ENCODE measurements at regions not wholly inside any gene's neighbourhood (a gene's known extent, or its start where the extent isn't known, plus 50 kb on each side); places are given as distances from the start of the nearest gene placed in this dataset.

DNA sequence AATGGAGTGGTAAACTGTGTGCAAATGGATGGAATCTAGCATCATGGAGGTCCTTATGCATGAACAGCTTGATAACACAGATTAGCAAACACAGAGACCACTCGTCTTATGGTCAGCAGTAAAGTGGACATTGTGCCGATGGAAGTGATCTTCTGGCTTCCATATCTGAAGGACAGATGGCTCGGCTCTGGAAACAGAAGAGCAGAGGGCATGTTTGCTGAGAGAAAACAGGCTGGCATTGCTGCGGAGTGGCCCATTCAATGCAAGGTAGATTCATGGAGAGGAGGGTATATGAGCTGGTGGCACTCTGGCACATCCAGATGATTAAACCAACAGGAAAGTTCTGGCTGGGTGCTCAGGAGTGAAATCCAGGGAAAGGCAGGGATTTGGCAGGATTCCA lies 513.2 kb downstream of the DIRAS2 start:
- no peak overlapping the region for H4K5ac ChIP-seq (ENCODE audit: insufficient read length, low read depth, low read length)
- no peak overlapping the region for H3K4me3 ChIP-seq (ENCODE audit: extremely low read depth in 1 of 4, insufficient read depth in 2 of 4, low read depth in 3 of 4, low read length in 4 of 4)
- H3K9ac ChIP-seq (replicated peaks in 1 of 4; ENCODE audit: extremely low read depth in 1 of 4, low read depth in 3 of 4, low read length in 3 of 4) = no peak overlapping the region
- no peak overlapping the region for H2BK15ac ChIP-seq (ENCODE audit: low read length)
- no peak overlapping the region for H2BK20ac ChIP-seq (ENCODE audit: low read length)
- H3K79me1 ChIP-seq (ENCODE audit: low read depth, low read length) = no peaks in the 10 kb centered on the region
- no peak overlapping the region for H2BK120ac ChIP-seq (replicated peaks; ENCODE audit: low read depth, low read length)
- H4K91ac ChIP-seq (replicated peaks; ENCODE audit: insufficient read length, low read length) = no peak overlapping the region
- H3K27ac ChIP-seq (ENCODE audit: low read depth, low read length) = no peak overlapping the region
- no peak overlapping the region for H2AFZ ChIP-seq (ENCODE audit: low read length)
- no peaks in the 10 kb centered on the region for H4K20me1 ChIP-seq (replicated peaks in 1 of 2; ENCODE audit: control insufficient read depth in 1 of 2, insufficient read depth in 2 of 2, low read length in 2 of 2)
- ChIA-PET POLR2A (ENCODE audit: partially characterized antibody) (no interaction called here), CTCF (ENCODE audit: partially characterized antibody) (interaction anchor here (1.1 to 5.8 kb wide), 2 partner anchors 13 to 732 kb away, joined by 3 to 27 read pairs; no protein-coding TSS in a partner anchor)
- no peaks in the 10 kb centered on the region for H3K9me3 ChIP-seq (ENCODE audit: insufficient read depth in 2 of 2, low read depth in 1 of 2, low read length in 1 of 2)
- H3K4ac ChIP-seq (replicated peaks; ENCODE audit: insufficient read length, low read depth, low read length) = no peak overlapping the region
- no peak overlapping the region for H3K14ac ChIP-seq (ENCODE audit: insufficient read length)
- no peaks in the 10 kb centered on the region for H3K79me2 ChIP-seq (ENCODE audit: control insufficient read depth in 1 of 2, insufficient read depth in 2 of 2, low read length in 2 of 2)
- H3K23ac ChIP-seq (ENCODE audit: insufficient read length) = no peak overlapping the region
- no peak overlapping the region for H2BK12ac ChIP-seq (ENCODE audit: low read depth, low read length)
- H3K27me3 ChIP-seq (replicated peaks in 1 of 4; ENCODE audit: control insufficient read depth in 3 of 4, extremely low read depth in 1 of 4, insufficient read depth in 3 of 4, low read length in 3 of 4) = no peaks in the 10 kb centered on the region
- WGBS, 2 experiments (ENCODE audit: extremely low coverage in 1 of 2, insufficient coverage in 1 of 2, insufficient read length in 1 of 2, insufficient replicate concordance in 2 of 2, low coverage in 1 of 2, low lambda C conversion rate in 2 of 2, missing lambda C conversion rate in 1 of 2) = 92% methylated on average over 4 of the region's 4 CpGs; no CpG with 5 or more reads in 1 of the 2 experiments
- no peak overlapping the region for H2BK5ac ChIP-seq (ENCODE audit: low read depth, low read length)
- H3K56ac ChIP-seq (replicated peaks; ENCODE audit: insufficient read length, low read depth, low read length) = no peak overlapping the region
- no peaks in the 10 kb centered on the region for H3K4me1 ChIP-seq (replicated peaks in 1 of 4; ENCODE audit: control insufficient read depth in 3 of 4, insufficient read depth in 4 of 4, low read length in 3 of 4)
- H3K18ac ChIP-seq (ENCODE audit: extremely low read depth, low read length) = no peak overlapping the region
- H3K23me2 ChIP-seq (ENCODE audit: low read depth, low read length) = no peaks in the 10 kb centered on the region
- H3K36me3 ChIP-seq (ENCODE audit: control insufficient read depth in 2 of 4, insufficient read depth in 4 of 4, low read length in 3 of 4) = no peaks in the 10 kb centered on the region
- H2AK5ac ChIP-seq (ENCODE audit: low read depth, low read length) = no peak overlapping the region
- H3K4me2 ChIP-seq (ENCODE audit: insufficient read depth in 1 of 2, low read depth in 2 of 2, low read length in 2 of 2) = no peak overlapping the region
- H4K8ac ChIP-seq (ENCODE audit: extremely low read depth, insufficient read depth, low read length) = no peak overlapping the region
- DNase-seq (ENCODE audit: low read depth in 1 of 2, low spot score in 2 of 2) (no peak), FAIRE-seq (no peak)
- TF ChIP-seq EZH2 (IDR thresholded peaks at IDR 0.05; ENCODE audit: low read depth, low read length, severe bottlenecking) = no peak

Measured in H1 (cell line).